Mesendoderm (in vitro differentiated cells): ENCODE measurements at regions not wholly inside any gene's neighbourhood (a gene's known extent, or its start where the extent isn't known, plus 50 kb on each side); places are given as distances from the start of the nearest gene placed in this dataset.
A peak's percentile ranks its signal among the peaks of the same experiment; 100 is the strongest.

Source experiments
- DNase-seq: peaks from one replicate; pipeline ENCODE4 v3.0.0; 2013
- H2AK5ac ChIP-seq: 2 replicates; pipeline ENCODE4 v1.6.1; 2013; ENCODE audit warnings: low read length, inconsistent platforms
- H2BK120ac ChIP-seq: 2 replicates; pipeline ENCODE4 v1.6.1; 2013; ENCODE audit warnings: low read depth, mild to moderate bottlenecking, low read length, moderate library complexity, mixed read lengths
- H2BK15ac ChIP-seq: replicated peaks from 2 replicates; pipeline ENCODE4 v1.6.1; 2013; ENCODE audit warnings: low read depth, mild to moderate bottlenecking, moderate library complexity
- H2BK5ac ChIP-seq: 2 replicates; pipeline ENCODE4 v1.6.1; 2013; ENCODE audit warnings: low read length, inconsistent platforms
- H3K18ac ChIP-seq: 2 replicates; pipeline ENCODE4 v1.6.1; 2013; ENCODE audit warnings: mild to moderate bottlenecking, low read length, mixed read lengths
- H3K23ac ChIP-seq: one replicate; pipeline ENCODE4 v1.6.1; 2013; ENCODE audit warnings: low read length
- H3K27ac ChIP-seq: 2 replicates; pipeline ENCODE4 v1.5.1; 2013; ENCODE audit warnings: low read depth, mild to moderate bottlenecking, inconsistent platforms, low read length, moderate library complexity
- H3K27me3 ChIP-seq: 2 replicates; pipeline ENCODE4 v1.6.1; 2013; ENCODE audit warnings: low read length, control low read depth, mild to moderate bottlenecking, inconsistent platforms; ENCODE audit not compliant: insufficient read depth, poor library complexity
- H3K36me3 ChIP-seq: 2 replicates; pipeline ENCODE4 v1.6.1; 2013; ENCODE audit warnings: low read length, inconsistent platforms; ENCODE audit not compliant: control insufficient read depth, insufficient read depth
- H3K4ac ChIP-seq: one replicate; pipeline ENCODE4 v1.6.1; 2013; ENCODE audit warnings: low read depth, mild to moderate bottlenecking, low read length, moderate library complexity
- H3K4me1 ChIP-seq: 2 replicates; pipeline ENCODE4 v1.6.1; 2013; ENCODE audit warnings: low read depth, low read length, inconsistent platforms; ENCODE audit not compliant: control insufficient read depth
- H3K4me2 ChIP-seq: 2 replicates; pipeline ENCODE4 v1.6.1; 2013; ENCODE audit warnings: low read length
- H3K4me3 ChIP-seq: 2 replicates; pipeline ENCODE4 v1.5.1; 2013; ENCODE audit warnings: mild to moderate bottlenecking, low read length
- H3K56ac ChIP-seq: one replicate; pipeline ENCODE4 v1.6.1; 2013; ENCODE audit warnings: low read length
- H3K79me1 ChIP-seq: 2 replicates; pipeline ENCODE4 v1.6.1; 2013; ENCODE audit warnings: low read length, inconsistent platforms
- H3K79me2 ChIP-seq: 2 replicates; pipeline ENCODE4 v1.6.1; 2013; ENCODE audit warnings: mild to moderate bottlenecking, low read length; ENCODE audit not compliant: control insufficient read depth, insufficient read depth
- H3K9ac ChIP-seq: 2 replicates; pipeline ENCODE4 v1.6.1; 2013; ENCODE audit warnings: low read length, inconsistent platforms
- H4K5ac ChIP-seq: one replicate; pipeline ENCODE4 v1.6.1; 2013; ENCODE audit warnings: low read length
- H4K8ac ChIP-seq: one replicate; pipeline ENCODE4 v1.6.1; 2013; ENCODE audit warnings: low read depth, mild to moderate bottlenecking, control low read depth, low read length, moderate library complexity
- WGBS: extraction: QIAGEN DNeasy Blood & Tissue Kit; methylation state at CpG from one replicate; pipeline ENCODE4 v1.1.7; 2013; ENCODE audit warnings: low lambda C conversion rate, missing lambda C conversion rate; ENCODE audit not compliant: insufficient coverage; ENCODE audit errors: extremely low coverage; 5-methylcytosine and 5-hydroxymethylcytosine counted together

DNA sequence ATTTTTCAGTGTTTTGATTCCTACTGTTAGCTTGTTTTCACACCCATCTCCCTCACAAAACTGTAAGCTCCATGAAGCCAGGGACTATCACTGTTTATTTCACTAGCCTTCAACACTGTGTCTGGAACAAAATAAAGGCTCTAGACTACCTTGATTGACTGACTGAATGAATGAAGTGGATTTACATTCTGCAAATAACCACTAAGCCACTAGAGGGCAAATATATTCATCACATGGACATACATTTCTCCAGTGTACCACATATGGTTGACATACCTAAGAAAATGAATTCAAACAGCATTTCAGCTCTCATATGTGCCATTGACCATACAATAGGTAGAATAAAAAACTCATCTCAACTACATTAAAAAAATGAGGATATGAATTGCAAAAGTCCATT lies 185.9 kb downstream of the RAB11FIP2 start:
- Histone ChIP-seq H3K9ac (no peak overlapping the region), H3K4me1 (no peaks in the 10 kb centered on the region), H2AK5ac (no peak overlapping the region), H3K27me3 (no peaks in the 10 kb centered on the region), H3K4me3 (no peak overlapping the region), H2BK5ac (no peak overlapping the region), H3K27ac (no peak overlapping the region), H3K56ac (no peak overlapping the region), H3K4me2 (no peak overlapping the region), H4K8ac (no peak overlapping the region), H3K36me3 (no peaks in the 10 kb centered on the region), H3K79me1 (no peaks in the 10 kb centered on the region), H3K79me2 (no peaks in the 10 kb centered on the region), H4K5ac (no peak overlapping the region), H3K23ac (no peak overlapping the region), H3K18ac (no peak overlapping the region), H3K4ac (no peak overlapping the region), H2BK15ac (no peak overlapping the region), H2BK120ac (no peak overlapping the region)
- peak; percentile 37 for DNase-seq

DNA sequence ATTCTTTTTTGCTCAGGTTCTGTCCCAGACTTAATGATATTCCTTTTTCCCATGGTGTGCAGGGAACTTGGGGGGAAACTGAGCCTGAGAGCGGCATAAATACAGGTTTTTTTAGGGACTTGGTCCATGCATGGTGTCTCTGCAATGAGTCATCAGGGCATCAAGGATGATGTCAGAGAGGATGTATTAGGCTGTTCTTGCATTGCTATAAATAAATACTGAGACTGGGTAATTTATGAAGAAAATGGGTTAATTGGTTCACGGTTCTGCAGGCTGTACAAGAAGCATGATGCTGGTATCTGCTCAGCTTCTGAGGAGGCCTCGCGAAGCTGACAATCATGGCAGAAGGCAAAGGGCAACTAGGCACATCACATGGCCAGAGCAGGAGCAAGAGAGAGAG lies 185.4 kb downstream of the RAB11FIP2 start:
- H3K23ac ChIP-seq: no peak overlapping the region
- H3K4me2 ChIP-seq: no peak overlapping the region
- no peak overlapping the region for H3K4ac ChIP-seq
- H2AK5ac ChIP-seq: no peak overlapping the region
- no peak overlapping the region for H3K4me3 ChIP-seq
- no peak overlapping the region for H3K27ac ChIP-seq
- no peak overlapping the region for H2BK15ac ChIP-seq
- no peaks in the 10 kb centered on the region for H3K79me2 ChIP-seq
- H3K9ac ChIP-seq: no peak overlapping the region
- no peak overlapping the region for H3K56ac ChIP-seq
- no peak overlapping the region for H4K8ac ChIP-seq
- H2BK5ac ChIP-seq: no peak overlapping the region
- no peak overlapping the region for H4K5ac ChIP-seq
- no CpG with 5 or more reads among the region's 4 CpGs for WGBS
- no peaks in the 10 kb centered on the region for H3K4me1 ChIP-seq
- no peaks in the 10 kb centered on the region for H3K36me3 ChIP-seq
- no peak for DNase-seq
- no peaks in the 10 kb centered on the region for H3K79me1 ChIP-seq
- H3K18ac ChIP-seq: no peak overlapping the region
- no peak overlapping the region for H2BK120ac ChIP-seq
- H3K27me3 ChIP-seq: no peaks in the 10 kb centered on the region

DNA sequence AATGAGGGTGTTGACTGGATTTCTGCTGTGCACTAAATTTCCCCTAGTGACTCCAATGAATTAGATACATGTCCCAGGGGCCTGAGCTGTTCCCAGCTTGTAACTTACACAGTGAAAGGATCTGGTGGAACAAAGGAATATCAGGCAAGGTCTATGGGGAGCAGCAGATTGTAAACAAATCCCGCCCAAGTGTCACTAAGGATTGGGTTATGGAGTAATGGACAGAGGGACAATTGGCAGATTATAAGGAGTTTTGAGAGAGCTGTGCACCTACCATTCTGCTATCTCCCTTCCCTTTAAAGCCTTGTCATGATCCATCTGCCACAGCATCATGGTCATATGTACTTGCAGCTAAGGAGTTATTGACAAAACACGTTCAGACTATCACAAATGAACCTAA lies 183.0 kb downstream of the RAB11FIP2 start:
- no peak overlapping the region for H3K56ac ChIP-seq
- DNase-seq: no peak
- no CpG with 5 or more reads among the region's 2 CpGs for WGBS
- H3K79me1 ChIP-seq: no peaks in the 10 kb centered on the region
- no peak overlapping the region for H3K4ac ChIP-seq
- no peak overlapping the region for H3K4me3 ChIP-seq
- no peaks in the 10 kb centered on the region for H3K36me3 ChIP-seq
- H2BK15ac ChIP-seq: no peak overlapping the region
- H3K18ac ChIP-seq: no peak overlapping the region
- no peak overlapping the region for H3K27ac ChIP-seq
- no peak overlapping the region for H3K23ac ChIP-seq
- no peak overlapping the region for H4K8ac ChIP-seq
- H3K9ac ChIP-seq: no peak overlapping the region
- no peak overlapping the region for H2BK120ac ChIP-seq
- H2AK5ac ChIP-seq: no peak overlapping the region
- H3K79me2 ChIP-seq: no peaks in the 10 kb centered on the region
- H3K4me2 ChIP-seq: no peak overlapping the region
- H2BK5ac ChIP-seq: no peak overlapping the region
- no peaks in the 10 kb centered on the region for H3K4me1 ChIP-seq
- no peaks in the 10 kb centered on the region for H3K27me3 ChIP-seq
- H4K5ac ChIP-seq: no peak overlapping the region

DNA sequence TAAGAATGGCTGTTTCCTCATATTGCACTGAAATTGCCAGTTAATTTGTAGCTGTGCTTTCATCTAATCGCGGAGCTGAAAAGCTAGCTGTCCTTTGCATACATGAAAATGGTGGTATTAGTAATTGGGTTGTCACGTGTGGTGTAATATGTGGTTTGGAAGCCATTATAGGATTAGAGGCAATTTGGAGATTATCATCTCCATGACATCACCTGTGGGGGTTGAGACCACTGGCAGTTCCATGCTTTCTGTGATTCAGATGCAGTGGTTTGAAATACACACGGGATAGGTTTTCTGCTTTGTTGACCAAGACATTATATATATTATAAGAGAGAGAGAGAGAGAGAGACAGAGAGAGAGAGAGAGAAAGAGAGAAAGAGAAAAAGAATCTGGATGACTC lies 180.8 kb downstream of the RAB11FIP2 start:
- no peaks in the 10 kb centered on the region for H3K36me3 ChIP-seq
- no CpG with 5 or more reads among the region's 4 CpGs for WGBS
- H3K4me1 ChIP-seq: no peaks in the 10 kb centered on the region
- H3K18ac ChIP-seq: no peak overlapping the region
- no peak overlapping the region for H2BK120ac ChIP-seq
- no peak overlapping the region for H3K23ac ChIP-seq
- H2AK5ac ChIP-seq: no peak overlapping the region
- H4K8ac ChIP-seq: no peak overlapping the region
- no peak overlapping the region for H2BK5ac ChIP-seq
- no peaks in the 10 kb centered on the region for H3K79me2 ChIP-seq
- H2BK15ac ChIP-seq: no peak overlapping the region
- no peak overlapping the region for H4K5ac ChIP-seq
- H3K4me2 ChIP-seq: no peak overlapping the region
- H3K9ac ChIP-seq: no peak overlapping the region
- H3K27me3 ChIP-seq: no peaks in the 10 kb centered on the region
- no peak overlapping the region for H3K4me3 ChIP-seq
- H3K56ac ChIP-seq: no peak overlapping the region
- no peaks in the 10 kb centered on the region for H3K79me1 ChIP-seq
- H3K4ac ChIP-seq: no peak overlapping the region
- DNase-seq: no peak
- H3K27ac ChIP-seq: no peak overlapping the region

DNA sequence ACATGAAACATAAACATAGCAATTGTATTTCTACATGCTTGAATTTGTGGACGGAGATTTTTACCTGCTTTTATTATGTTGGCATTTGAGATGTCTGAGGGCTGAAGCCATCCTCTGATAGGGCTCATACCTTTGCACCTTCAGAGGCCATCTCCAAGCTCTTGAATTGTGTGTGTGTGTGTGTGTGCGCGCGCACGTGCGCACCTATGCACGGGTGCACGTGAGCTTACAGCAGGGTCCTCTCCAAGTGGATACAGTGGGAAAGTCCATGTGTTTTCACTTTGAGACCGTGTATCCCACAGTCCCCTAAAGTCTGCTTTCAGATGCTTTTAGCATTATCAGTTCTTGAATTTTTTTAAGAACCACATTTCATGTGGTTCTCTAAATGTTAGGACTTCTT lies 178.6 kb downstream of the RAB11FIP2 start:
- no peak overlapping the region for H2AK5ac ChIP-seq
- WGBS: no CpG with 5 or more reads among the region's 9 CpGs
- H3K4ac ChIP-seq: no peak overlapping the region
- H3K56ac ChIP-seq: no peak overlapping the region
- H3K18ac ChIP-seq: no peak overlapping the region
- no peak overlapping the region for H2BK15ac ChIP-seq
- H4K5ac ChIP-seq: no peak overlapping the region
- H2BK120ac ChIP-seq: no peak overlapping the region
- H3K4me1 ChIP-seq: no peaks in the 10 kb centered on the region
- no peaks in the 10 kb centered on the region for H3K36me3 ChIP-seq
- no peak overlapping the region for H3K27ac ChIP-seq
- H3K4me3 ChIP-seq: no peak overlapping the region
- no peak overlapping the region for H4K8ac ChIP-seq
- H3K9ac ChIP-seq: no peak overlapping the region
- no peak overlapping the region for H3K23ac ChIP-seq
- DNase-seq: no peak
- no peak overlapping the region for H2BK5ac ChIP-seq
- H3K27me3 ChIP-seq: no peaks in the 10 kb centered on the region
- H3K79me2 ChIP-seq: no peaks in the 10 kb centered on the region
- no peaks in the 10 kb centered on the region for H3K79me1 ChIP-seq
- H3K4me2 ChIP-seq: no peak overlapping the region

DNA sequence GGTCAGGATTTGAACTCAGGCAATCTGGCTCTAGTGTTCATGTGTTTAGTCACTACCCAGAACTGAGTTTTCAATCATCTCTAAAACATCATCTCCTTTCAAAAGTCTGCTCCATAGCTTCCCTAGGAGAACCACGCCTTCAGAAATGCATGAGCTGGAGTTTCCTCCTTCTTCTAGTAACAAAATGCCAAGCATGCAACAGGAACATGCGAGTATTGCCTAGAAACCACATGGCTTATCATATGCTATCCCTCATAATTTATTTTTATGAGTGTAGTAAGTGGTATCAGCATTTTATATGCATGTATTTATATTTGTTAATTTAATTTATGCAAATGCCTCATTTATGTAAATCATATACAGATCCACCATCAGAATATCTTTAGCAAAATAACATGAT lies 170.9 kb downstream of the RAB11FIP2 start:
- Histone ChIP-seq H3K27ac (no peak overlapping the region), H3K27me3 (no peaks in the 10 kb centered on the region), H4K5ac (no peak overlapping the region), H3K4me1 (no peaks in the 10 kb centered on the region), H3K56ac (no peak overlapping the region), H2BK15ac (no peak overlapping the region), H3K4ac (no peak overlapping the region), H3K9ac (no peak overlapping the region), H2BK5ac (no peak overlapping the region), H3K4me3 (no peak overlapping the region), H2AK5ac (no peak overlapping the region), H4K8ac (no peak overlapping the region), H3K79me1 (no peaks in the 10 kb centered on the region), H2BK120ac (no peak overlapping the region), H3K18ac (no peak overlapping the region), H3K36me3 (no peaks in the 10 kb centered on the region), H3K4me2 (no peak overlapping the region), H3K23ac (no peak overlapping the region), H3K79me2 (no peaks in the 10 kb centered on the region)
- no peak for DNase-seq
- no CpG with 5 or more reads among the region's 2 CpGs for WGBS
